Hippocampal formation (tissue), 2 donors: ENCODE measurements at regions not wholly inside any gene's neighbourhood (a gene's known extent, or its start where the extent isn't known, plus 50 kb on each side); places are given as distances from the start of the nearest gene placed in this dataset.
A peak's percentile ranks its signal among the peaks of the same experiment; 100 is the strongest.

Source experiments
- DNase-seq, 2 donors: peaks; one replicate each; lab custom pipeline; 2025; lab: John Stamatoyannopoulos, UW

- DNase-seq = no peak
These were observed 414.8 kb upstream of the C16orf82 start for GRCh38 chr16:26651884-26652283.

DNA sequence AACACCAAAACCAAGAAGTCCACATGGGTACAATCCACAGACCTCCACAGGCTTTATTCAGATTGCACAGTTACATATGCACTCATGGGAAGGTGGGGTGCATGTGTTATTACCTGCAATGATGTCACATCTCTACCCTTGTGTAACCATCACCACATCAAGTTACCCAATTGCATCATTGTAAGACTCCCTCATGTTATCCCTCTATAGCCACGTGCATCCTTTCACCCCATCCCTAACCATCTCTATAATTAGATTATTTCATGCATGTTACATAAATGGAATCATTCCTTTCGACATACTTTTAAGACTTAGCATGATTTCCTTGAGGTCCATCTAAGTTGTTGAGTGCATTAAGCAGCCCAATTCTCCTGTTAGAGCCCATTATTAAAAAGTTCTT lies 408.2 kb upstream of the C16orf82 start:
- DNase-seq = no peak

- no peak for DNase-seq
These were observed 407.8 kb upstream of the C16orf82 start for GRCh38 chr16:26658915-26659314.

GRCh38 chr16:26664086-26664485 lies 402.6 kb upstream of the C16orf82 start:
- no peak for DNase-seq

- DNase-seq = no peak
These were observed 401.4 kb upstream of the C16orf82 start for GRCh38 chr16:26665166-26665939.

DNA sequence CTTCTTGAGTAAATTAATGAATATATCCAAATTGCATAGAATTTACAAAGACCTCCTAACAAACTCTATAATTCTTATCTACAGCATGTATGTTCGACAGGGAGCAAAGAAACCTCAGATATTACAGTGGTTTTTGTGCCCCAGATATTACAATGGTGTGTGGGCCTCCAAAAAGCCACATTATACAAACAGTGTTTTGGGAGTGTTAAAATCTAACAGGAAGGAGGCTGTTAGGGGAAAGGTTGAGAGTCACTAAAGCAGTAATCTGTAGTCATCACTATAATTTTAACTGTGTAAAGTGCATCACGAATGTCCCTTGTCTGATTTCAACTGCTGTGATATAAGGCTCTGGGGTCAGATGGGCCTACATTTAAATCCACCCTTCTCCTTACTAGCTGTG lies 400.2 kb upstream of the C16orf82 start:
- no peak for DNase-seq

GRCh38 chr16:26667307-26667706 lies 399.4 kb upstream of the C16orf82 start:
- no peak for DNase-seq

- DNase-seq = no peak
These were observed 398.7 kb upstream of the C16orf82 start for GRCh38 chr16:26668026-26668425.

- DNase-seq = no peak
These were observed 394.5 kb upstream of the C16orf82 start for GRCh38 chr16:26672206-26672605.

GRCh38 chr16:26673011-26673410 lies 393.7 kb upstream of the C16orf82 start:
- no peak for DNase-seq

- no peak for DNase-seq
These were observed 386.1 kb upstream of the C16orf82 start for GRCh38 chr16:26680671-26681070.

- DNase-seq = peak; percentile 20 to 83
These were observed 378.6 kb upstream of the C16orf82 start for GRCh38 chr16:26688105-26688504.

GRCh38 chr16:26688699-26689098 lies 378.0 kb upstream of the C16orf82 start:
- no peak for DNase-seq

DNA sequence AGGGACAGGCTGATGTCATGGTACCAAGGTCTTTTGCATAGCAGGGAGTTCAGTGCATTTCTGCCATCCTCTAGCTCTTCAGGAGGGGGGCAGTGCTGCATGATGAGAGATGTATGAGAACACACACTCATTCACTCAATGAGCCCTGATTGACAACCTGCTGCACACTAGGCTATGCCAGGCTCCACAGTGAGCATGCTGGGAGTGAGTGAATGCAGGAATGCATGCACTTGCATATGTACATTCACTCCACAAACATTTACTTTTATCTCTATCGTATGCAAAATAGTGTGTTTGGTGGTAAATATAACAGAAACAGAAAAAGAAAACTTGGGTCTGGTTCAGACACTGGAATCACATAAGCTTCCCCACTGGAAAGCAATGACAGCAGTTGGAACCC lies 374.1 kb upstream of the C16orf82 start:
- DNase-seq = no peak

- DNase-seq = no peak
These were observed 368.9 kb upstream of the C16orf82 start for GRCh38 chr16:26697807-26698206.

- no peak for DNase-seq
These were observed 366.5 kb upstream of the C16orf82 start for GRCh38 chr16:26700250-26700649.

DNA sequence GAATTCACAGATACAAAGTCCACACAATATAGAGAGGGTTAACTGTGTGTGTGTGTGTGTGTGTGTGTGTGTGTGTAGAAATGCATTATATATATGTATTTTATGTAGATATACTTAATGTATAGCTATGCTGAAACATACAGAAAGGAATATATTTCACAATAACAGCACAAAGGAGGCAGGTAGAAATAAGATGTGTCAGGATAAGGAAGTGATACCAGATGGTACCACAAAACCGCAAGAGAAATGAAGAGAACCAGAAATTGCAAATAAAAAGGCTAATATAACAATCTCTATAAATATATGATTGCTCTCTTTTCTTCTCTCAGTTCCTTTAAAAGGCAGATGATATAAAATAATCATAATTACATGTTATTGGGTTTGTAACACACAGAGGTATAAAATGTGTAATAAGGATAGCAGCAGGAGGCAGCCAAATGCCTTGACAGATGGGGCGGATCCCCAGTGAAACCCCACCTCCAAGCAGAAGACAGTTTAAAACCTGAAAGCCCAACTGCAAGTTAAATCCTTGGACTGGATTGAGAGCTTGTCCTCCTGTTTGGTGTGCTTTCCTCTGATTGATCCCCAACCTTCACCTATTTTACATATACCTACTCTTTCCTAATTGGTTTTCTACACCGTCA lies 365.4 kb upstream of the C16orf82 start:
- no peak for DNase-seq

DNA sequence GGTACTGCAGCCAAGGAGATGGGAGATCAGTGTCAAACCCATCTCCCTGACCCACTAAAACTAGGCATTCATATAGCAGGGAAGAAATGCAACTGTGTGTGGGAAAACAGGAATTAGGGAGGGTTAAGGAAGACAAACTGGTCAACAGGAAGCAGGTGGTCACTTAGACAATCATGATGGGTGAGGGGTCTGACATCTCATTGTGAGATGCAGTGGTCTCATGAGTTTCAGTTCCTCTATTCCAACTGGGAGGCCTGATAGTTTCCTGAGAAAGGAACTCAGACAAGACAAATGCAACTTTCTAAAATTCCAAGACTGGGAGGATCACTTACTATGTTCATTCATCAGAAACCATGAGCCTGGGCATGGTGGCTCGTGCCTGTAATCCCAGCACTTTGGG lies 361.4 kb upstream of the C16orf82 start:
- no peak for DNase-seq

- DNase-seq = no peak
These were observed 358.3 kb upstream of the C16orf82 start for GRCh38 chr16:26708428-26708827.

DNA sequence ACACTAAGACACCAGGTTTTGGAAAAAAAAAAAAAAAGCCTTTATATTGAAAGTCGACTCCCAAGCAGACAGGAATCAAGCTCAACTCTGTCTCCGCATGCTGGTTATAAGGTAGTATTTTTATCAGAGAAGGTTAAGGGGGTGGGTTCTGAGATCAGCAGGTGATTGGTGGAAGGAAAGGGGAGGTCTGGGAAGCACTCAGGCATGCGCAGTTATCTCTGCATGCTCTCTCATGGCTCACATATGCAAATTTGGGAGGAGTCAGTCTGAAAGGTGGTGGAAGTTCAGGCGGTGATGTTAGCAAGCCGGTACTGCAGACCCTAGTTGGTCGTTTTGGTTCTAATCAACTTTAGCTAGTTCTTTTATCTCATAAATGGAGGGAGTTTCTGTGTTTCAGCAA lies 357.6 kb upstream of the C16orf82 start:
- DNase-seq = no peak

- no peak for DNase-seq
These were observed 357.0 kb upstream of the C16orf82 start for GRCh38 chr16:26709754-26710153.

- DNase-seq = no peak
These were observed 356.3 kb upstream of the C16orf82 start for GRCh38 chr16:26710450-26710849.

DNA sequence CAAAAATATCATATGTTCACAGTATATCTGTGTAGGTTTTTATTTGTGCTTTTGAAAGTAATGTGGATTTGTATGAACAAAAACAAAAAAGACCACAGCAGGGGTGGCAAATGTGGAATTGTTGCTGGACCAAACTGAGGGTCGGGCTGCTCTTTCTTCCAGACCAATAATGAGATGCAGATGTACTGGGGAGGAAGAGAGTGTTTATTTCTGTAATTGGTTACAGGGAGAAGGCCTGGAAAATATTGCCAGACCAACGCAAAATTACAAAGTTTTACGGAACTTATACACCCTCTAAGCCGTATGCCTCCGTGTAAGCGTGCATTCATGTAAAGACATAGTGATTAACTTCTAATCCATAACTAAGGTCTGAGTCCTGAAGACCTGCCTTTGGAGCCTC lies 353.9 kb upstream of the C16orf82 start:
- no peak for DNase-seq

GRCh38 chr16:26715969-26716368 lies 350.8 kb upstream of the C16orf82 start:
- no peak for DNase-seq
